RCC 7860 (cell line): ENCODE measurements at regions not wholly inside any gene's neighbourhood (a gene's known extent, or its start where the extent isn't known, plus 50 kb on each side); places are given as distances from the start of the nearest gene placed in this dataset.

ENCODE experiments used
- DNase-seq: peaks from one replicate; pipeline ENCODE4 v3.0.0-alpha.2; 2015; ENCODE audit warnings: low spot score
- FAIRE-seq: peaks from 2 replicates; lab custom pipeline; 2012; peaks lifted over from hg19 to GRCh38; lab: Jason Lieb, UNC

GRCh38 chr2:139963863-139964355 lies 1183.7 kb upstream of the NXPH2 start:
- FAIRE-seq: no peak
- DNase-seq: no peak

GRCh38 chr2:139949242-139949972 lies 1169.2 kb upstream of the NXPH2 start:
- DNase-seq (no peak), FAIRE-seq (no peak)

- DNase-seq (no peak), FAIRE-seq (no peak)
Observed at GRCh38 chr2:139946690-139947089, 1166.5 kb upstream of the NXPH2 start.

GRCh38 chr2:139940686-139941085 lies 1160.5 kb upstream of the NXPH2 start:
- FAIRE-seq: no peak
- DNase-seq: no peak

GRCh38 chr2:139925903-139926302 lies 1145.7 kb upstream of the NXPH2 start:
- no peak for DNase-seq
- no peak for FAIRE-seq

- no peak for FAIRE-seq
- DNase-seq: no peak
Observed at GRCh38 chr2:139924070-139924469, 1143.9 kb upstream of the NXPH2 start.

- FAIRE-seq (no peak), DNase-seq (no peak)
Observed at GRCh38 chr2:139918982-139919381, 1138.8 kb upstream of the NXPH2 start.

- no peak for FAIRE-seq
- DNase-seq: no peak
Observed at GRCh38 chr2:139917690-139918384, 1137.6 kb upstream of the NXPH2 start.

GRCh38 chr2:139916822-139917221 lies 1136.6 kb upstream of the NXPH2 start:
- no peak for FAIRE-seq
- no peak for DNase-seq

- DNase-seq: no peak
- no peak for FAIRE-seq
Observed at GRCh38 chr2:139911160-139911559, 1131.0 kb upstream of the NXPH2 start.

- FAIRE-seq (no peak), DNase-seq (no peak)
Observed at GRCh38 chr2:139909136-139909535, 1128.9 kb upstream of the NXPH2 start.

- DNase-seq: no peak
- FAIRE-seq: no peak
Observed at GRCh38 chr2:139905624-139906023, 1125.4 kb upstream of the NXPH2 start.

GRCh38 chr2:139891636-139892035 lies 1111.4 kb upstream of the NXPH2 start:
- FAIRE-seq: no peak

GRCh38 chr2:139885921-139886498 lies 1105.8 kb upstream of the NXPH2 start:
- FAIRE-seq (no peak), DNase-seq (no peak)

More at GRCh38 chr2:139891636-139892035, 1111.4 kb upstream of the NXPH2 start:
- no peak for DNase-seq

GRCh38 chr2:139876964-139877363 lies 1096.8 kb upstream of the NXPH2 start:
- DNase-seq: no peak
- no peak for FAIRE-seq

GRCh38 chr2:139876321-139876720 lies 1096.1 kb upstream of the NXPH2 start:
- FAIRE-seq: no peak
- no peak for DNase-seq

GRCh38 chr2:139872503-139872902 lies 1092.3 kb upstream of the NXPH2 start:
- FAIRE-seq: no peak

GRCh38 chr2:139872032-139872431 lies 1091.8 kb upstream of the NXPH2 start:
- FAIRE-seq: no peak

More at GRCh38 chr2:139872503-139872902, 1092.3 kb upstream of the NXPH2 start:
- DNase-seq: no peak

GRCh38 chr2:139867601-139868226 lies 1087.5 kb upstream of the NXPH2 start:
- FAIRE-seq (no peak), DNase-seq (no peak)

More at GRCh38 chr2:139872032-139872431, 1091.8 kb upstream of the NXPH2 start:
- DNase-seq: no peak

- FAIRE-seq (no peak), DNase-seq (no peak)
Observed at GRCh38 chr2:139864821-139865302, 1084.7 kb upstream of the NXPH2 start.
